Hepatocyte (in vitro differentiated cells): ENCODE measurements at regions not wholly inside any gene's neighbourhood (a gene's known extent, or its start where the extent isn't known, plus 50 kb on each side); places are given as distances from the start of the nearest gene placed in this dataset.

ENCODE experiments used
- CTCF ChIP-seq: fragments of 200-600 bp; sonication (generic); IDR thresholded peaks from 2 replicates; pipeline ENCODE4 v1.5.1; 2016; ENCODE audit warnings: antibody characterized with exemption, mild to moderate bottlenecking; ENCODE audit not compliant: poor library complexity
- EZH2phosphoT487 ChIP-seq: fragments of 200-600 bp; sonication (generic); IDR thresholded peaks from one replicate; pipeline ENCODE4 v1.6.1; 2018; ENCODE audit warnings: antibody characterized with exemption, mild to moderate bottlenecking, low read depth, moderate library complexity; ENCODE audit not compliant: unreplicated experiment, severe bottlenecking

- TF ChIP-seq CTCF (no peak), EZH2phosphoT487 (no peak)
Observed at GRCh38 chr5:124059200-124059599, 547.2 kb downstream of the CSNK1G3 start.
